Testis (tissue), 2 donors: ENCODE measurements at regions not wholly inside any gene's neighbourhood (a gene's known extent, or its start where the extent isn't known, plus 50 kb on each side); places are given as distances from the start of the nearest gene placed in this dataset.

ENCODE experiments used
- DNase-seq: peaks from one replicate; pipeline ENCODE4 v3.0.0-alpha.2; 2019
- H3K27ac ChIP-seq, 2 donors: fragments of 200-600 bp; sonication (generic); one replicate each; pipeline ENCODE4 v1.5.1; 2019
- H3K27me3 ChIP-seq: fragments of 200-600 bp; sonication (generic); one replicate; pipeline ENCODE4 v1.5.1; 2019
- H3K36me3 ChIP-seq: fragments of 200-600 bp; sonication (generic); one replicate; pipeline ENCODE4 v1.5.1; 2017; ENCODE audit warnings: low read depth; ENCODE audit errors: missing control alignments
- H3K4me1 ChIP-seq: fragments of 200-600 bp; sonication (generic); one replicate; pipeline ENCODE4 v1.5.1; 2019
- H3K4me3 ChIP-seq, 2 donors: fragments of 200-600 bp; sonication (generic); one replicate each; pipeline ENCODE4 v1.5.1; 2017 to 2019
- H3K9me3 ChIP-seq: fragments of 200-600 bp; sonication (generic); one replicate; pipeline ENCODE4 v1.5.1; 2017
- CTCF ChIP-seq, 3 experiments: fragments of 450-650 bp in 2 of 3; fragments of 200-600 bp in 1 of 3; sonication (generic) in 1 of 3; IDR thresholded peaks; one replicate each; pipeline ENCODE4 v1.5.1; 2016 to 2019; ENCODE audit warnings: antibody characterized with exemption in 3 of 3, mild to moderate bottlenecking in 2 of 3, moderate library complexity in 1 of 3
- POLR2A ChIP-seq: fragments of 450-650 bp; IDR thresholded peaks from one replicate; pipeline ENCODE4 v1.6.1; 2017; ENCODE audit warnings: antibody characterized with exemption, mild to moderate bottlenecking, moderate library complexity
- WGBS, 2 donors: methylation state at CpG; one replicate each; pipeline ENCODE4 v1.1.5; 2018; 5-methylcytosine and 5-hydroxymethylcytosine counted together
- intact Hi-C: fragments of 100-400 bp; cut with DNase I; formaldehyde crosslinking; loops from one replicate; pipeline ENCODE4 v1.15.1; 2023; ENCODE audit warnings: low total_unique reads

GRCh38 chr12:115405471-115405860, 721.5 kb upstream of the TBX3 start:
- 77 to 82% methylated on average over 4 of the region's 4 CpGs for WGBS, 2 donors
- intact Hi-C loops, result no loop called here
- no peak for TF ChIP-seq CTCF (IDR thresholded peaks at IDR 0.05)
- TF ChIP-seq POLR2A, result no peak

GRCh38 chr12:115404761-115405470, 720.9 kb upstream of the TBX3 start:
- Histone ChIP-seq H3K36me3 (no peaks in the 10 kb centered on the region), H3K27me3 (no peaks in the 10 kb centered on the region), H3K9me3 (no peaks in the 10 kb centered on the region), H3K4me3 (no peak overlapping the region), H3K4me1 (no peaks in the 10 kb centered on the region), H3K27ac (no peak overlapping the region)
- no peak for DNase-seq
- no peak for TF ChIP-seq CTCF (IDR thresholded peaks at IDR 0.05)
- TF ChIP-seq POLR2A, result no peak
- intact Hi-C loops, result no loop called here
- WGBS, 2 donors, result 38 to 45% methylated on average over 9 of the region's 9 CpGs

More at GRCh38 chr12:115405471-115405860, 721.5 kb upstream of the TBX3 start:
- no peak for DNase-seq
- Histone ChIP-seq H3K4me1 (no peaks in the 10 kb centered on the region), H3K27me3 (no peaks in the 10 kb centered on the region), H3K9me3 (no peaks in the 10 kb centered on the region), H3K27ac (no peak overlapping the region), H3K36me3 (no peaks in the 10 kb centered on the region), H3K4me3 (no peak overlapping the region)

- Histone ChIP-seq H3K27me3 (no peaks in the 10 kb centered on the region), H3K4me1 (no peaks in the 10 kb centered on the region), H3K27ac (no peak overlapping the region), H3K36me3 (no peaks in the 10 kb centered on the region), H3K4me3 (no peak overlapping the region), H3K9me3 (no peaks in the 10 kb centered on the region)
- 94 to 97% methylated on average over 5 of the region's 5 CpGs for WGBS, 2 donors
- DNase-seq, result no peak
- intact Hi-C loops, result no loop called here
- TF ChIP-seq POLR2A, result no peak
- no peak for TF ChIP-seq CTCF (IDR thresholded peaks at IDR 0.05)
Measured at GRCh38 chr12:115403689-115404088, 719.7 kb upstream of the TBX3 start.

- H3K4me1 ChIP-seq, result no peaks in the 10 kb centered on the region
- 81 to 84% methylated on average over 2 of the region's 2 CpGs for WGBS, 2 donors
- no peak for DNase-seq
- TF ChIP-seq POLR2A (no peak), CTCF (IDR thresholded peaks at IDR 0.05) (no peak)
- intact Hi-C loops, result no loop called here
- H3K4me3 ChIP-seq, result no peak overlapping the region
- H3K9me3 ChIP-seq, result no peaks in the 10 kb centered on the region
- no peak overlapping the region for H3K27ac ChIP-seq
- H3K27me3 ChIP-seq, result no peaks in the 10 kb centered on the region
- H3K36me3 ChIP-seq, result no peaks in the 10 kb centered on the region
Measured at GRCh38 chr12:115403253-115403652, 719.3 kb upstream of the TBX3 start.
